Hematopoietic multipotent progenitor cell treated with erythropoietin and hydrocortisone succinate and interleukin-3 and kit ligand, for 15 days (in vitro differentiated cells): ENCODE measurements at regions not wholly inside any gene's neighbourhood (a gene's known extent, or its start where the extent isn't known, plus 50 kb on each side); places are given as distances from the start of the nearest gene placed in this dataset.

Source experiments
- DNase-seq: peaks from one replicate; pipeline ENCODE4 v3.0.0-alpha.2; 2015; ENCODE audit warnings: low spot score

DNA sequence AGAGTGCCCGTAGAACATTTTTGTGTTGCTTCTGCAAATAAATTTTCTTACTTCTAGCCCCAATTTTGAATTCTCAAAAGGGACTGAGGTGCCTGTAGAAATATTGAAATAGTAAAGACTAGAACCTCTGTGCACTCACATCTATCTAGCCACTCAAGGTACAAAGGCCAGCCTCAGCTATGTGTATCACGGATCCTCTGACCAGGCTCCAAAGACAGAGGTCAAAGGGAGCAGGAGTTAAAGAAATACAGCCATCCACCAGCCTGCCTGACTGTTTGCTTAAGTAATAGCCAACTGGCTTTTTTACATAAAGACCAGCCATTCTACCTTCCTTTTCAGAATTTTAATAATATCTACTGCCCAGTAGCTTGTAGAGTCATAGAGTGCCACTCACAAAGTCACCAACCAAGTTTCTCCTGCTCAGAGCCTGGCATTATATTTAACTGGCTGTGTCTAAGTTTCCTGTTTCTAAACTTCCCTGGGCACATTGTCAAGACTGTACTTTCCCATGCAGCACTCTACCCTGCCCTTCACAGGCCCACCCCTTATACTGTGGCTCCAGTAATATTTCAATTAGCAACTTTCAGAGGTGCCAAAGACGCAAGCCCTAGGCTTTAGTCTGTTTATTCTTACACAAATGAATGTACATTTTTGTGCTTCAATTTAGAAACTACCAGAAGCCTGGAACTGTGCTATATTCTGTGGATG is 338.3 kb upstream of the NT5C1B start:
- no peak for DNase-seq

DNA sequence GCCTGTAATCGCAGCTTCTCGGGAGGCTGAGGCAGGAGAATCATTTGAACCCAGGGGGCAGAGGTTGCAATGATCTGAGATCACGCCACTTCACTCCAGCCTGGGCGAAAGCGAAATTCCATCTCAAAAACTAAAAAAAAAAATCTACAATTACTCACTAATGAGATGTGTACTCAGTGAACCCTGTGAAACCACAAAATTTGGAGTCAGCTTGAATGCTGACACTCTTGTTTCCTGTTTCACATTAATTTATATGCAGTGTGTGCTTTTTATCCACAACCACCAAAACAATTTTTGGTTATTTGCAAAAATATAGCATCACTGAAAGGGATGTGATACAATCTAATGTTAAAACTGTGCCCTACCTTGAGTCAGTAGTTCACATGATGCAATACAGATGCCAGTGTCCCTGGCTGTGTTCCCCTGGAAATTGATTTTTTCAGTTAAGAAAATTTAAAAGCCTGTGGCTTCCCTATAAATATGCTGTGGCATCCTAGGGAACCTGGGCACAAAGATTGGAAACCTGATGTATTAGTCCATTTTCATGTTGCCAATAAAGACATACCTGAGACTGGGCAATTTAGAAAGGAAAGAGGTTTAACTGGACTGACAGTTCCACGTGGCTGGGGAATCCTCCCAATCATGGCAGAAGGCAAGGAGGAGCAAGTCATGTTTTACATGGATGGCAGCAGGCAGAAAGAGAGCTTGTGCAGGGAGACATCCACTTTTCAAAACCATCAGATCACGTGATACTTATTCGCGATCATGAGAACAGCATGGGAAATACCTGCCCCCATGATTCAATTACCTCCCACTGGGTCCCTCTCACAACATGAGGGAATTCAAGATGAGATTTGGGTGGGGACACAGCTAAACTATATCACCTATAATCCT is 337.5 kb upstream of the NT5C1B start:
- no peak for DNase-seq

- DNase-seq = no peak
Measured at GRCh38 chr2:18925296-18925695, 335.9 kb upstream of the NT5C1B start.

DNA sequence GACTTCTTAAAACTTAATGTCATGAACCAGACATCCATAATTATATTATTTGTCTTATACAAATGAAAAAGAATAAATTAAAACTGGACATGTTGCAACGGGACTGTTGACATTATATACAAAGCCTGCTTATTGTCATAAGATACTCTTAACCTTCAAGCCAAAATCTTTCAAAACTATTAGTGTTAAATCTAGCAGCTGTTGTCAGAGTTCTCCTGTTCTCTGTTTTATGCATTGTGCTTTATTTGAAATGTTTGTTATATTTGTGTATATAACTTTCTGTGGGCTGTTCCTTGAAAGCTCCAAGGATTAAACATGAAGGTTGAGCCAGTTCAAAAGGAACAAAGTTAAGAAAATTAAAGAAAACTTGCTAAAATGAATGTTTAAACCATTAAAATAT is 335.5 kb upstream of the NT5C1B start:
- DNase-seq = no peak

- DNase-seq = no peak
Measured at GRCh38 chr2:18924386-18924785, 335.0 kb upstream of the NT5C1B start.

DNA sequence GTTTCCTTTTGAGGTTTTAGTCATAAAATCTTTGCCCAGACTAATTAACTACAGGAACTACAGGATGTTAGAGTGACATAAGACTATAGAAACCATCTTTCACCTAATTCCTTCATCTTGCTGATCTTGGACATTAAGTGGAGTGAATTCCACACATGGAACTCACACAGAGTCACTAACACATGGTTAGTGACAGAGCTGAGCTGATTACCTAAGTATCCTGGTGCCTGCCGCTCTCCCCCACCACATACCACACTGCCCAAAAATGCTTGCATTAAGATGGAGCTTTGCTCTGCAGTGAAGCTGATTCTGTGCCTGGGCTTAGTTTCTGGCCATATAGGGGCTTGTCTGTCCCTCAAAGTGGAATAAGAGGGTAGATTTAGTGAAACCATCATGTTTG is 332.9 kb upstream of the NT5C1B start:
- DNase-seq = no peak

- DNase-seq = no peak
Measured at GRCh38 chr2:18918280-18918679, 328.9 kb upstream of the NT5C1B start.

- DNase-seq = no peak
Measured at GRCh38 chr2:18915227-18915626, 325.9 kb upstream of the NT5C1B start.

GRCh38 chr2:18913512-18913911 is 324.1 kb upstream of the NT5C1B start:
- DNase-seq = no peak

DNA sequence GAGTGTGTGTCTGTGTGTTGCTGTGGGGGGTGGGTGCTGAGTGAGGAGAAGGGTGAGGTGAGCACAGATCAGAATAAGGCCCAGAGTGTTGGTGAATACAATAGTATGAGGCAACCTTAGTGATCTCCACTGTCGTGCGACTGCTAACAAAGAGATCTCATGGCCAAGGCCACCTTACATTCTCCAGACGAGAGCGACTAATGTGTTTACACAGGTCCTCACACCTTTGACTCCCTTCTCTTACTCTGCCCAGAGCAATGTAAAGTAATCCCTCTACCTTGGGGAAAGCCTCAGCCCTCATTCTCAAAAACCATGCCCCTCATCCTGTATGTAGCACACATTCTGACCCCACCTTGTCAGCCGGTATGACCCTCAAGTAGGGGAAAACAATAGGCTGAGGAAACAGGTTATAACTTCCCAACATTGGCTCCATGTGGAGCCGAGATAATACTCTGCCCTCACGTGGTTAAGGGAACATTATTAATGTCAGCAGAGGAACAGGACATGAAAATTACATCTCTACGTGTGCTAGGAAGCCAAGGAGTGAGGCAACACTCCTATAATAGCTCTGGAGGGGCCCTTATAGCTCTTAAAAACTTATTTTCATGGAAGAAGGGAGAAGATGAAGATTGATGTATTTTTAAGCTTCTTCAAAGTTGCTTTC is 323.0 kb upstream of the NT5C1B start:
- no peak for DNase-seq

- DNase-seq = no peak
Measured at GRCh38 chr2:18911416-18911815, 322.0 kb upstream of the NT5C1B start.

GRCh38 chr2:18910843-18911242 is 321.5 kb upstream of the NT5C1B start:
- no peak for DNase-seq

GRCh38 chr2:18907937-18908336 is 318.6 kb upstream of the NT5C1B start:
- DNase-seq = no peak

DNA sequence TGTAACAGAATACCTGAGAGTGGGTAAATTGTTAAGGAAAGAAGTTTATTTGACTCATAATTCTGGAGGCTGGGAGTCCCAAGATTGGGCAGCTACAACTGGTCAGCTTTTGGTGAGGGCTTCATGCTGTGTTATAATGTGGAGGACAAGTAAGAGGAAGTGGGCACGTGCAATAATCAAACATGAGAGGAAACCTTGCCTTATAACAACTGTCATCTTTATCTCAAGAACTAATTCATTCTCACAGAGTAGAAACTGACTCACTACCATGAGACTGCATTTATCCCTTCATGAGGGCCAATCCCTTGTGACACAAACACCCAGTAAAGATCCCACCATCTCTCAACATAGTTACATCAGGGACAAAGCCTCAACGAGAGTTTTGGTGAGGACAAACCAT is 318.1 kb upstream of the NT5C1B start:
- no peak for DNase-seq

DNA sequence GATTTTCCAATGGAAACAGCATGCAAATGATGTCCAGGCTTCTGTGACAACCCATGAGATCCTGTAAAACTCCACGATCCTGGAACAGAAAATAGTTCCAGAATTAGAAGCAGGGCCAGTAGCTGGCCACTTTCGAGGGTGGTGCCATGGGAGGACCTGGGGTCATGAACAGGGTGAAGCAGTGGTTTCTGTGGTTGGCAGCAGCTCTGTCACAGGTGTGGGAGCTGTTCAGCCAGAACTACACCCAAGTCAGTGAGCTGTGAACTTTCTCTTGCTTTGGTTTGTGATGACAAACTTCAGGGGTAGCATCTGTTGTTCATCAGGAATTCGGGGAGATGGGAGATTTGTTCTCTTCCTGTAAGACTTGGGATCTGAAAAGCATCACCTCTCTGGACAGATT is 314.4 kb upstream of the NT5C1B start:
- DNase-seq = no peak

DNA sequence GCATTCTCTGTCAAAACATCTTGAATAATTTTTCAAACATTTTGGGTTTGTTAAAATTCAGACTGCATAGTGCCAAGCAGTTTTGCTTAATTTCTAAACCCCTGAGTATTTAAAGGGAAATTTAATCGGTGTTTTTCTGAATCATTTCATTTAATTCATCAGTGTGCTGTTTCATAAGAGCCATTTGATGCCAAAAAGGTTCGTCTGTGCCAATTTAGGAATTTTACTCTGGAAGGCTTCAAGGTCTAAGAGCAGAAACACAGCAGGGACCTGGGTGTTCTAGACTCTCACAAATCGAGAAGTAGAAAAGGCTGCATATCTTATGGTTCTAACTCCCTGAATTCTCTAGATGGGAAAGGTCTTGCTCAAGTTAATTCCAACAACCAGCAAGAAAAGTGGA is 311.9 kb upstream of the NT5C1B start:
- no peak for DNase-seq

GRCh38 chr2:18900691-18901141 is 311.3 kb upstream of the NT5C1B start:
- no peak for DNase-seq

- no peak for DNase-seq
Measured at GRCh38 chr2:18899725-18900124, 310.4 kb upstream of the NT5C1B start.

- no peak for DNase-seq
Measured at GRCh38 chr2:18898271-18898670, 308.9 kb upstream of the NT5C1B start.

DNA sequence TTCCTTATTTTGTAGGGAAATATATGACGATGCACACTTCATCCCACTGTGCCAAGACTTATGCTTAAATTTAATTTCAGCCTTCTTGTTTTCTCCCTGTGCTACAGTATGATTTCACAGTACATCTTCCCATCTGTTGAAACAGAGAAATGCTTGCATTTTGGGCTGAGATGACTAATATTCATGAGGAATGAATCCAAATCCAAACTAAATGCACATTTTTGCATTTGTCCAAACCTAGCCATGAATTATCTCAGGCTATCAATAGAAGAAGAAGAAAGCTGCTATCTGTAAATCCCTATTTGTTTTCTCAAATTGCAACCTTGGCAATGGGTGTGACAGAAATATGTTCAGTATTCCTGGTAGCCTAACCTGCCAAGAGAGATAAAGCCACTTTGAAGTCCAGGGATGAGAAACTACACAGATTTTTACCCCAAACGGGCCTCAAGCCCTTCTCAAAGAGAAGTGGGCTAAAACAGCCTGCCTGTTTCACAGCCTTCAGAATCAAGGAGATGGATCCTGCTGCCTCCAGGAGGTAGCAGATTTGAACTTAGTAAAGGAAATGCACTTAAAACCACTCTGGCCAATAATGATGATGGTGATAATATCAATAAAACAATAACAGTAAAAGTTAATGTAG is 306.9 kb upstream of the NT5C1B start:
- no peak for DNase-seq

- no peak for DNase-seq
Measured at GRCh38 chr2:18891600-18892345, 302.4 kb upstream of the NT5C1B start.
